ENCODE measurements at regions not wholly inside any gene's neighbourhood (a gene's known extent, or its start where the extent isn't known, plus 50 kb on each side); places are given as distances from the start of the nearest gene placed in this dataset.

DNA sequence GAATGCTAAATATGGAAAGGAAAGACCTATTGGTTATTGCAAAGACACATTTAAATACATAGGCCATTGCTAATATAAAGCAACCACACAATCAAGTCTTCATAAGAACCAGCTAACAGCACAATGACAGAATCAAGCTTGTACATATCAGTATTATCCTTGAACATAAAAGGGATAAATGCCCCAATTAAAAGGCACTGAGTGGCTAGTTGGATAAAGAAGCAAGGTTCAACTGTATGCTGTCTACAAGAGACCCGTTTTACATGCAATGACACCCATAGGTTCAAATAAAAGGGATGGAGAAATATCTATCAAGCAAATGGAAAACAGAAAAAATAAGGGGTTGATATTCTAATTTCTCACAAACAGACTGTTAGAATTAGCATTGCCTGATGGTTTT, 706.1 kb downstream of the EPHA3 start:
- Histone ChIP-seq H4K91ac (replicated peaks; ENCODE audit: insufficient read length, low read length) (no peak overlapping the region), H3K56ac (replicated peaks; ENCODE audit: insufficient read length, low read depth, low read length) (no peak overlapping the region), H3K79me1 (ENCODE audit: low read depth, low read length) (no peaks in the 10 kb centered on the region), H4K5ac (ENCODE audit: insufficient read length, low read depth, low read length) (no peak overlapping the region), H3K27ac (ENCODE audit: low read depth, low read length) (no peak overlapping the region), H4K8ac (ENCODE audit: extremely low read depth, insufficient read depth, low read length) (no peak overlapping the region), H4K20me1 (replicated peaks in 1 of 2; ENCODE audit: control insufficient read depth in 1 of 2, insufficient read depth in 2 of 2, low read length in 2 of 2) (no peaks in the 10 kb centered on the region), H3K14ac (ENCODE audit: insufficient read length) (no peak overlapping the region), H2AK5ac (ENCODE audit: low read depth, low read length) (no peak overlapping the region), H2BK120ac (replicated peaks; ENCODE audit: low read depth, low read length) (no peak overlapping the region), H2BK20ac (ENCODE audit: low read length) (no peak overlapping the region), H2BK12ac (ENCODE audit: low read depth, low read length) (no peak overlapping the region), H3K18ac (ENCODE audit: extremely low read depth, low read length) (no peak overlapping the region), H3K4me1 (replicated peaks in 1 of 4; ENCODE audit: control insufficient read depth in 3 of 4, insufficient read depth in 4 of 4, low read length in 3 of 4) (no peaks in the 10 kb centered on the region), H3K4me2 (ENCODE audit: insufficient read depth in 1 of 2, low read depth in 2 of 2, low read length in 2 of 2) (no peak overlapping the region), H3K36me3 (ENCODE audit: control insufficient read depth in 2 of 4, insufficient read depth in 4 of 4, low read length in 3 of 4) (no peaks in the 10 kb centered on the region; a peak in 1 of 8 replicates), H3K23ac (ENCODE audit: insufficient read length) (no peak overlapping the region), H3K9ac (replicated peaks in 1 of 4; ENCODE audit: extremely low read depth in 1 of 4, low read depth in 3 of 4, low read length in 3 of 4) (no peak overlapping the region), H3K27me3 (replicated peaks in 1 of 4; ENCODE audit: control insufficient read depth in 3 of 4, extremely low read depth in 1 of 4, insufficient read depth in 3 of 4, low read length in 3 of 4) (no peaks in the 10 kb centered on the region), H3K4ac (replicated peaks; ENCODE audit: insufficient read length, low read depth, low read length) (no peak overlapping the region), H2BK5ac (ENCODE audit: low read depth, low read length) (no peak overlapping the region), H2BK15ac (ENCODE audit: low read length) (no peak overlapping the region), H3K9me3 (ENCODE audit: insufficient read depth in 2 of 2, low read depth in 1 of 2, low read length in 1 of 2) (peaks cover 0 to 2% of the 10 kb centered on the region in 2 experiments; a peak in 1 of 4 replicates), H3K23me2 (ENCODE audit: low read depth, low read length) (no peaks in the 10 kb centered on the region), H2AFZ (ENCODE audit: low read length) (no peak overlapping the region), H3K4me3 (ENCODE audit: extremely low read depth in 1 of 4, insufficient read depth in 2 of 4, low read depth in 3 of 4, low read length in 4 of 4) (no peak overlapping the region), H3K79me2 (ENCODE audit: control insufficient read depth in 1 of 2, insufficient read depth in 2 of 2, low read length in 2 of 2) (no peaks in the 10 kb centered on the region)
- CTCF ChIA-PET (ENCODE audit: partially characterized antibody), result no interaction called here
- WGBS, 2 experiments (ENCODE audit: extremely low coverage in 1 of 2, insufficient coverage in 1 of 2, insufficient read length in 1 of 2, insufficient replicate concordance in 2 of 2, low coverage in 1 of 2, low lambda C conversion rate in 2 of 2, missing lambda C conversion rate in 1 of 2), result 100% methylated on average over 1 of the region's 1 CpG; no CpG with 5 or more reads in 1 of the 2 experiments
- POLR2A ChIA-PET (ENCODE audit: partially characterized antibody), result no interaction called here
- FAIRE-seq (no peak), DNase-seq (ENCODE audit: low read depth in 1 of 2, low spot score in 2 of 2) (no peak)
- TF ChIP-seq, protein P1, sequence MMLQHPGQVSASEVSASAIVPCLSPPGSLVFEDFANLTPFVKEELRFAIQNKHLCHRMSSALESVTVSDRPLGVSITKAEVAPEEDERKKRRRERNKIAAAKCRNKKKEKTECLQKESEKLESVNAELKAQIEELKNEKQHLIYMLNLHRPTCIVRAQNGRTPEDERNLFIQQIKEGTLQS (IDR thresholded peaks at IDR 0.05; ENCODE audit: insufficient read depth, low read depth, low read length), result no peak
- no peak for TF ChIP-seq CHD1 (IDR thresholded peaks at IDR 0.05; ENCODE audit: low read depth, low read length)
- no peak for TF ChIP-seq EP300 (IDR thresholded peaks at IDR 0.05; ENCODE audit: borderline replicate concordance in 1 of 2, low read depth in 2 of 2, low read length in 2 of 2)
- TF ChIP-seq POLR2A (IDR thresholded peaks at IDR 0.05; ENCODE audit: control extremely low read depth in 1 of 2, low read depth in 2 of 2, low read length in 2 of 2), result no peak
- no peak for TF ChIP-seq SRF (IDR thresholded peaks at IDR 0.05; ENCODE audit: low read depth, low read length)
- no peak for TF ChIP-seq YY1 (IDR thresholded peaks at IDR 0.05; ENCODE audit: low read depth, low read length)
- TF ChIP-seq TBP (IDR thresholded peaks at IDR 0.05; ENCODE audit: low read depth, low read length), result no peak
- no peak for TF ChIP-seq BCL11A (IDR thresholded peaks at IDR 0.05; ENCODE audit: low read depth in 2 of 2, low read length in 2 of 2)
- TF ChIP-seq HDAC6 (IDR thresholded peaks at IDR 0.05; ENCODE audit: low read depth, low read length), result no peak
- no peak for TF ChIP-seq CTBP2 (IDR thresholded peaks at IDR 0.05; ENCODE audit: borderline replicate concordance, insufficient read depth, insufficient read length, low read length)
- no peak for TF ChIP-seq TAF1 (IDR thresholded peaks at IDR 0.05; ENCODE audit: low read depth, low read length)
- TF ChIP-seq SUZ12 (IDR thresholded peaks at IDR 0.05; ENCODE audit: low read length), result no peak
- TF ChIP-seq KDM1A (IDR thresholded peaks at IDR 0.05; ENCODE audit: borderline replicate concordance, low read length), result no peak
- no peak for TF ChIP-seq RXRA (IDR thresholded peaks at IDR 0.05; ENCODE audit: insufficient read depth, low read depth, low read length)

Measured in H1 (cell line).